ENCODE measurements at regions not wholly inside any gene's neighbourhood (a gene's known extent, or its start where the extent isn't known, plus 50 kb on each side); places are given as distances from the start of the nearest gene placed in this dataset.

- Histone ChIP-seq H3K27me3 (ENCODE audit: control insufficient read depth, insufficient read depth, low read length) (no peaks in the 10 kb centered on the region), H3K4me3 (ENCODE audit: low read depth, low read length) (no peak overlapping the region), H3K36me3 (ENCODE audit: control insufficient read depth, insufficient read depth, low read length) (no peaks in the 10 kb centered on the region)
- DNase-seq (ENCODE audit: low read depth) = no peak
- FAIRE-seq = no peak
- no peak for TF ChIP-seq CTCF (IDR thresholded peaks at IDR 0.05; ENCODE audit: insufficient read depth, low read length, severe bottlenecking)
Observed at GRCh38 chr9:129453734-129454133, 167.2 kb downstream of the C9orf50 start.

- Histone ChIP-seq H3K27me3 (ENCODE audit: control insufficient read depth, insufficient read depth, low read length) (no peaks in the 10 kb centered on the region), H3K4me3 (ENCODE audit: low read depth, low read length) (no peak overlapping the region), H3K36me3 (ENCODE audit: control insufficient read depth, insufficient read depth, low read length) (no peaks in the 10 kb centered on the region)
- no peak for DNase-seq (ENCODE audit: low read depth)
- no peak for FAIRE-seq
- no peak for TF ChIP-seq CTCF (IDR thresholded peaks at IDR 0.05; ENCODE audit: insufficient read depth, low read length, severe bottlenecking)
Observed at GRCh38 chr9:129451669-129452068, 169.2 kb downstream of the C9orf50 start.

- Histone ChIP-seq H3K36me3 (ENCODE audit: control insufficient read depth, insufficient read depth, low read length) (no peaks in the 10 kb centered on the region), H3K27me3 (ENCODE audit: control insufficient read depth, insufficient read depth, low read length) (no peaks in the 10 kb centered on the region), H3K4me3 (ENCODE audit: low read depth, low read length) (no peak overlapping the region)
- DNase-seq (ENCODE audit: low read depth) (no peak), FAIRE-seq (no peak)
- no peak for TF ChIP-seq CTCF (IDR thresholded peaks at IDR 0.05; ENCODE audit: insufficient read depth, low read length, severe bottlenecking)
Observed at GRCh38 chr9:129451089-129451656, 169.7 kb downstream of the C9orf50 start.

- no peak for TF ChIP-seq CTCF (IDR thresholded peaks at IDR 0.05; ENCODE audit: insufficient read depth, low read length, severe bottlenecking)
- Histone ChIP-seq H3K4me3 (ENCODE audit: low read depth, low read length) (no peak overlapping the region), H3K36me3 (ENCODE audit: control insufficient read depth, insufficient read depth, low read length) (no peaks in the 10 kb centered on the region), H3K27me3 (ENCODE audit: control insufficient read depth, insufficient read depth, low read length) (no peaks in the 10 kb centered on the region)
- DNase-seq (ENCODE audit: low read depth) (no peak), FAIRE-seq (no peak)
Observed at GRCh38 chr9:129449066-129449465, 171.8 kb downstream of the C9orf50 start.

GRCh38 chr9:129446828-129447550, 173.9 kb downstream of the C9orf50 start:
- no peak for TF ChIP-seq CTCF (IDR thresholded peaks at IDR 0.05; ENCODE audit: insufficient read depth, low read length, severe bottlenecking)
- no peaks in the 10 kb centered on the region for H3K36me3 ChIP-seq (ENCODE audit: control insufficient read depth, insufficient read depth, low read length)
- no peaks in the 10 kb centered on the region for H3K27me3 ChIP-seq (ENCODE audit: control insufficient read depth, insufficient read depth, low read length)
- DNase-seq (ENCODE audit: low read depth) (no peak), FAIRE-seq (no peak)
- H3K4me3 ChIP-seq (ENCODE audit: low read depth, low read length) = no peak overlapping the region
